GM12892 (cell line): ENCODE measurements at regions not wholly inside any gene's neighbourhood (a gene's known extent, or its start where the extent isn't known, plus 50 kb on each side); places are given as distances from the start of the nearest gene placed in this dataset.
"Not testable (repeated sequence)": the region's sequence is repeated elsewhere in the genome, so short reads cannot be mapped to it uniquely, and the experiment has no call there.

Source experiments
- DNase-seq: peaks from one replicate; pipeline ENCODE4 v3.0.0; 2011; ENCODE audit not compliant: insufficient read length
- FAIRE-seq: peaks from 2 replicates; lab custom pipeline; 2011; peaks lifted over from hg19 to GRCh38; lab: Jason Lieb, UNC
- POLR2A ChIP-seq: IDR thresholded peaks from 2 replicates; pipeline ENCODE4 v1.6.1; 2011; ENCODE audit warnings: low read depth, low read length, control low read depth
- POLR2AphosphoS5 ChIP-seq: IDR thresholded peaks from 2 replicates; pipeline ENCODE4 v1.6.1; 2011; ENCODE audit warnings: low read depth, low read length, control low read depth
- TAF1 ChIP-seq: IDR thresholded peaks from 2 replicates; pipeline ENCODE4 v1.6.1; 2011; ENCODE audit warnings: low read depth, mild to moderate bottlenecking, control low read depth, low read length, borderline replicate concordance

DNA sequence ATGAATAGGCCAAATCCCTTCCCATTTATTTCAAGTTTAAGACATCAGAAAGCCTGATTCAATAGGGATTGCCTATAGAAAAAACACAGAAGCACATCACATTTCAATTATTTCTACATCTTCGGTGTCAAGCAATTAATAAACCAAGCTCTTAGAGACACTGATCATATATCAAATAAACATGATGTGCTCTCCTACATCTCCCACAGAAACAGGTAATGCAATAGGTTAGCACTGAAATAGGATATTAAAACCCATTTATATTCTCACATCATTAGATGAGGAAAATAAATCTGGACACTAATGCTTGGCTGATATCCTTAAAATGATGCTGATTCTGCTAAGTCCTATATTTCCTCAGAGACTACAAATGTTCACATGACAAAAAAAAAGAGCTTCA is 364.7 kb downstream of the MBD2 start:
- no peak for DNase-seq
- FAIRE-seq = no peak
- TF ChIP-seq TAF1 (no peak), POLR2A (no peak), POLR2AphosphoS5 (no peak)

DNA sequence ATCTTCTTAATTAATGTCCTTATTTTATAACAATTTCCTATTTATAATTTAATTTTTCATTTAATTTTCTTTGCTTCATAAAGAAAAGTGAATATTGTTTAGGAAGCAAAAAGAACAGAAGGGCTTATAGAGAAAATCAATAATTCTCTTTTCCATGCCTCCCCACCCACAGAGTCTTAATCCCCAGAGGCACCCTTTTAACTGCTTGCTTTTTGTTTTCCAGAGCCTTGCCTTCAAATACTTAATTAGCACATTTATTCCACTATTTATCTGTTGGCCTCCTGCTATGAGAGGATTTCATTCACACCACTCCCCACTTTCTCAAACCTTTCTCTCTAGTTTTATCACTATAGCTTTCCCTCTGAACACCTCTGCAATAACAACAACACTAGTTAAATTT is 373.6 kb downstream of the MBD2 start:
- no peak for TF ChIP-seq POLR2AphosphoS5
- no peak for TF ChIP-seq TAF1
- no peak for TF ChIP-seq POLR2A
- FAIRE-seq (no peak), DNase-seq (no peak)

DNA sequence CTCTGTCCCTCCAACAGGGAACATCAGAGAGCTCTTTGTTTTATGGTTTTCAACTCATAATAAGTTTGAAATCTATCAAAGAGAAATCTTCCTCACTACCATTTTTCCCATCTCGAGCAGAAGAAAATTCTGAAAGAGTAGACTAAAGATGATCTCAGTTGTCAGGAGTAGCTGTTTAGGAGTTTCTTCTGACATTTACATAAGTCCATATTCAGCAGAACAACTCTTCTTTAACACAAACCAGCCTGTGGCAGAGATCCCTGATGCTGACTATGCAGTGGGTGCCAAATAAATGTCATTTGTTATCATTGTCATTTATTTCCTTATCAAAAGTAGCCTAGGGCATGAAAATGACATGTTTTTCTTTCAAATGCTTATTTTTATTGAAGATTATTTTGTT is 380.7 kb downstream of the MBD2 start:
- DNase-seq = no peak
- FAIRE-seq = no peak
- TF ChIP-seq POLR2A (no peak), TAF1 (no peak), POLR2AphosphoS5 (no peak)

DNA sequence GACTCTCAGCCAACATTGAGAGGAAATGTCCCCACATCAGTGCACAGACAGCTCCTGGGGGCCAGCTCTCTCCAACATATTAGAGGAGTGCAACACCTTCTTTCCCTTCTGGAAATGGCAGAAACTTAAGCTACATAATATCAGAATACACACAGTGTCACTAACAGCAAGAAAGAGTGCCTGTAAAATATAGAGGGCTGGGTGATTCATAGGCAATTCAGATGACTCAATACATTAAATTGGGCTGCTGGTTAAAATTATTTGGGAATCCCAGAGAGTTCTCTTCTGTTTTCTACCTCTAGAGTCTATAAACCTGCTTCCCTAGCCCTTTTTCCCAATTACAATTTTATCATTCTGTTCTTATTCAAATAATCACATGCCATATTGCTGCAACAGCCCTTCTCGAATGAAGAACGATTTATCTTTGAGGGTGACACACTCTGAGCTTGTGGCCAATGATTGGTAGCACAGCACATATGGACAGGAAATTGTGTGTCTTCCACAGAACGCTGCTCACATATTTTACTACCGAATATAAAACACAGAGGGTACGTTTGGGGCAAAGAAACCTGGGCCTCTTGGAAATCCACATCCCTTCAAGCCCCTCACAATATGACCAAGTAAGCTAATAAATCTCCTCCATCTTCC is 381.2 kb downstream of the MBD2 start:
- DNase-seq (no peak), FAIRE-seq (no peak)
- no peak for TF ChIP-seq POLR2A
- TF ChIP-seq TAF1 = no peak
- no peak for TF ChIP-seq POLR2AphosphoS5

DNA sequence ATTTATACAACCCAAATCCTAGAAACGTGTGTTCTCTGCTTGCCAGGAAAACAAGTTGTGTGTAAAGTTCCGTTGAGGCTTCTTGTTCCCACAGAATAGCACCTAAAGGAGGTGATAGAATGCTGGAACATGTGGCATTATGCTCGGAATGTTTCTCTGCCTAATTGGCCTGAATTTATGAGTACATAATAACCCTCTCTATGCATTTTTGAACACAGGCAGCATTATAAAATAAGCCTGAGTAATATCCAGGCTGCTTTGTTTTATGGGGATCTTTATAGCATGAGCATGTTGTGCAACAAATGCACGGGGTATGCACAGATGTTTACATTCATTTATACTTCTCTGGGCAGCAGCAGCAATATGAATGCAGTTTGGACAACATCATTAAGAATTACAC is 385.7 kb downstream of the MBD2 start:
- no peak for TF ChIP-seq TAF1
- no peak for TF ChIP-seq POLR2A
- no peak for TF ChIP-seq POLR2AphosphoS5
- DNase-seq (no peak), FAIRE-seq (no peak)

DNA sequence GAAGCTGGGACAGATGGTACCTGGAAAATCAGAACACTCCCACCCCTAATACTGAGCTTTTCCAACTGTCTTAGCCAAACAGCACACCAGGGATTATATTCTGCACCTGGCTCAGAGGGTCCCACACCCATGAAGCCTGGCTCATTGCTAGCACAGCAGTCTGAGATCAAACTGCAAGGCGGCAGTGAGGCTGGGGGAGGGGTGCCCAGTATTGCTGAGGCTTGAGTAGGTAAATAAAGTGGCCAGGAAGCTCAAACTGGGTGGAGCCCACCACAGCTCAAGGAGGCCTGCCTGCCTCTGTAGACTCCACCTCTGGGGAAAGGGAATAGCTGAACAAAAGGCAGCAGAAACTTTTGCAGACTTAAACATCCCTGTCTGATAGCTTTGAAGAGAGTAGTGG is 403.3 kb downstream of the MBD2 start:
- not testable (repeated sequence) for DNase-seq, FAIRE-seq

DNA sequence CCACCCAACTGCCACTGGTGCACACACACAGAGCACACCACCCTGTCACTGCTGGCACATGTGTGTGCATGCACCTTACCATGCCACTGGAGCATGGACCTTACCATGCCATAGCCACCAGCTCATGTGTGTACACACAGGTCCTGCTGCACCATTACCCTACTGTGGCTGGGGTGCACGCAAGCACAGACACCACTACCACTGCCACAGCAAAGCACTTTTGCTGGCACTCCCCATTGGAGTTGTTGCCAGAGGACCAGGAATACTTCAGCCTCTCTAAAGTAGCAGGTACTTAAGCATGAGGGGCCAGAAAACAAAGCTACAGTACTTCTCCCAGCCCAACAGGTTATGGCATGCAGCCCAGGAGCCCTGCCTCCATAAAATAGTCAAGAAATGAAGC is 404.8 kb downstream of the MBD2 start:
- DNase-seq (no peak), FAIRE-seq (no peak)

DNA sequence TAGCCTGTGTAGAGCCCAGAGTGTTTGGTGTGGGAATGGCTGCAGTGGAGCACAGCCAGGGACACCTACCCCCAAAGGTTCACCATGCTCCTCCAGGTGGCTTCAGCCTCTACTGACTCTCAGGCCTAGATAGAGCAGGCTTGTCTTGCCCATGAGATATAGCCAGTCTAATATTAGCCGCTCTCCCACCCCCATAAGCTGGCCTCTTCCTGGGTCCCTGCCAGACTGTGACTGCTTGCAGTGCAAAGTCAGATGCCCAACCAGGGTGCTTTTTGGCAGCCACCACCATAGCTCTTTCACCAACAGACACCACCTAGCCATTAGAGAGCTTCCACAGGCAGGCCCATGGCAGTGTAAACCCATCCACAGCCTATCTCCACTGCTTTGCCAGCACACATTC is 405.3 kb downstream of the MBD2 start:
- DNase-seq = no peak
- FAIRE-seq = no peak
- TF ChIP-seq POLR2AphosphoS5 = no peak
- TF ChIP-seq TAF1 = no peak
- TF ChIP-seq POLR2A = no peak

More for the DNA sequence above, 404.8 kb downstream of the MBD2 start:
- TF ChIP-seq POLR2AphosphoS5 (no peak), TAF1 (no peak), POLR2A (no peak)

DNA sequence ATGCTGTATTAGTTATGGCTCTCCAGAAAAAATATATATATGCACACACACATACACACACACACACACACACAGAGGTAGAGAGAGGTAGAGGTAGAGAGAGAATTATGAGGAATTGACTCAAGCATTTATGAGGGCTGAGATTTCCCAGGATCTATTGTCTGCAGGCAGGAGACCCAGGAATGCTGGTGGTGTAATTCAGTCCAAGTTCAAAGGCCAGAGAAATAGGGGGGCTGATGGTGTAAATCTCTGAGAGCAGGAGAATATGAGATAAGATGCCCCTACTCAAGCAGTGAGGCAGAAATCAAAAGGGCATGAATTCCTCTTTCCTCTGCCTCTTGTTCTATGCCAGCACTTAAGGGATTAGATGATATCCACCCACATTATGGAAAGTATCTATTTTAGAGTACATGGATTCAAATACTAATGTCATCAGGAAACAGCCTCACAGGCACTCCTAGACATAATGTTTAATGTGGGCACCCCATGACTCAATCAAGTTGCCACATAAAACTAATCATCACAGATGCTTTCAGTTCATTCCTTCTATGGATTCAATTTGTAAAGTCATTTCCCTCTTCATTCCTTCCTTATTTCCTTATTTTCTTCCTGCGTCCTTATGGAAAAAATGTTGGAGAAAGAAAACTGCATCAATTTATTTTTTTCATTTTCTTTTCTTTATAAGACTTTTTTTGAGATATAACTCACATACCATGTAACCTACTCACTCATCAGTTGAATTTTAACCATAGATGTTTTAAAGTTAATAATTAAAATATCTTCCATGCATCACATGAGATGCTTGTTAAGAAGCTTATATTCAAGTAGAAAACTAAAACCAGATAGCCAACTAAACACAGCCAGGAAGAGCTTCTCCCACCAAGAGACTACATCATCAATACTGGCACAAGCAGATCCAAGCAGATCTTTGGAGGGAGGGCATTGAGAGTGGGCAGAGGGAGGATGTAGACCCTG is 406.2 kb downstream of the MBD2 start:
- DNase-seq (no peak), FAIRE-seq (no peak)
- TF ChIP-seq POLR2A (no peak), POLR2AphosphoS5 (no peak), TAF1 (no peak)

DNA sequence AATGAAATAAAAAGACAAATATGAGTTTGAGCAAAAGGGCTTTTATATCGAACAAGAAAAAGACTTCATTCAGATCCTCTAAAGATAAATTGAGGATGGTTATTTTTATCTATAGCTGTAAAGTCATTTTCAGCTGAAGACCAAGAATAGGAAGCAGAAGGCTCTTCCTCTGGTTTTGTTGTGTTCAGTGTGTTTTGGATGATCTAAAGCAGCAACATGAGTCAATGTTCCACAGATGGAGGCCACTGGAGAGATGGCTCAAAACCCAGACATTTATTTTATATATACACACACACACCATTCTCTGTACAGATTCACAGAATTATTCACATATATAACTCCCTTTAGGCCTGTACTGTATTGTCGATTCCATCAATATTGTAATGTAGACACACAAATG is 424.3 kb downstream of the MBD2 start:
- DNase-seq (no peak), FAIRE-seq (no peak)
- TF ChIP-seq POLR2A (no peak), POLR2AphosphoS5 (no peak), TAF1 (no peak)

DNA sequence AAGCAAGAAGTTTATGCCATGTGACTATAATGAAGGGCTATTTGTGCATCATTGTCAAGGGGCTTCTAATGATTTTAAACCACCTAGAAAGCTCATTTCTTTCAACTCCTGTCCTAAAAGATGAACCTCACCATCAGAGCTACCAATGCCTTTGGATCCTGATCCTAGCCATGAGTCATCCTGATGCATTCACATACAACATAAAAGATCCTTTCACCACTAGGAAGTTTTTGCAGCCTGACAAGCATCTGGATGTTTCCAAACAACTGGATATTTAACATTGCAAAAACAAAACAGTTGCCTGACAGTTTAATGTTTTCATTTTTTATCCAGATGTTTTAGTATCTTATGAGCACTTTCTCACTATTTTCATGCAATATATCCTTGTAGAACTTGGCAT is 425.3 kb downstream of the MBD2 start:
- no peak for TF ChIP-seq POLR2AphosphoS5
- TF ChIP-seq TAF1 = no peak
- TF ChIP-seq POLR2A = no peak
- DNase-seq = no peak
- FAIRE-seq = no peak

DNA sequence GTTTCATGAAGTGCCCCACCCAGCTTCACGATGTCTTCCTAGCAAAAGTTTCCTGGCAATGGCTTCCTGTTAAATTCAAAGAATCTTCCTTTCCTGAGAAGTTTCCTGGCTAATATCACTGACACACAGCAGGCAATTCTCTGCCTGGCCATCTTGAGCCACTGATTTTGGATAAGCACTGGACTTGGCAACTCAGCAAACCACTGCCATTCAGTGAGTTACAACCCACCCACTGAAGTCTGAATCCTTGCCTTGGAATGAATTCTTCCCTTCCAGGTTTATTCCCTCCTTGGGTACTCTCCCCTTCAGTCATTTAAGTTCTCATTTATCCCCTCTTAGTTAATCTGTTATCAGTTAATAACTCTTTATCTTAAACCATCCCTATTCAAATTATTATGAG is 426.0 kb downstream of the MBD2 start:
- no peak for FAIRE-seq
- DNase-seq = no peak
- TF ChIP-seq POLR2A = no peak
- no peak for TF ChIP-seq TAF1
- TF ChIP-seq POLR2AphosphoS5 = no peak
